Stimulated activated CD4-positive, alpha-beta T cell treated with anti-CD3 and anti-CD28 coated beads, Interleukin-1b, Interleukin-23, amount 100 ng/mL, for 24 hours (primary cell): ENCODE measurements at regions not wholly inside any gene's neighbourhood (a gene's known extent, or its start where the extent isn't known, plus 50 kb on each side); places are given as distances from the start of the nearest gene placed in this dataset.
"Not testable (repeated sequence)": the region's sequence is repeated elsewhere in the genome, so short reads cannot be mapped to it uniquely, and the experiment has no call there.

ENCODE experiments used
- DNase-seq, 4 experiments: peaks; one replicate each; pipeline ENCODE4 v3.0.0-alpha.2; 2020; ENCODE audit warnings: low read depth in 4 of 4, low spot score in 1 of 4

DNA sequence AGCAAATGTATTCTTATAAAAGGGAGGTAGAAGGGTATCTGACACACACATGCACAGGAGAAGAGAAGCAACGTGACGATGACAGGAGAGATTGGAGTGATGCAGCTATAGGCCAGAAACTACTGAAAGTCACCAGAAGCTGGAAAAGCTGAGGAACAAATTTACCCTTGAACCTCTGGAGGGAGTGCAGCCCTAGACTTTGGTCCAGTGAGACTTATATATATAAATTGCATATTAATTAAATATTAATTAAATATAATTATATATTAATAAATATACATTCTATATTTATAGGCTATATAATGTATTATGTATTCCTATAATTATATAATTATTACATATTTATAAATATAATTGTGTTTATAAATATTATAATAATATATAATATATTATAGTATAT lies 96.5 kb upstream of the LMCD1 start:
- DNase-seq, result no peak

DNA sequence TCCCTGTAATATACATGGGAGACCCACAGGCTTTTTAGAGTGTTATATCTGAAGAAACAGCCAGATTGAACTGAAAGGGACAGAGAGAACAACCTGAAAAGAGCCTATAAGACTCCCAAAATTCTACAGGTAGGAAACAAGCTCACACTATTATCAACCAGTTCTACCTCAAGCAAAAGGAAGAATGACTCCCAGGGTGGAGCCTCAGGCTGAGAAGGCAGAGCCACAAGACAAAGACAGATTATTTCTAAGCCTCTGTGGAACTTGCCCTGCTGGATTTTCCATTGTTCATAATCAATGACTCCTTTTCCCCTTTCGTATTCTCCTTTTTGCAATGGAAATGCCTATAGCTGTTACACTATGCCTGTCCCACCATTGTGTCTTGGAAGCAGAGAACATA lies 95.1 kb upstream of the LMCD1 start:
- DNase-seq, result no peak

DNA sequence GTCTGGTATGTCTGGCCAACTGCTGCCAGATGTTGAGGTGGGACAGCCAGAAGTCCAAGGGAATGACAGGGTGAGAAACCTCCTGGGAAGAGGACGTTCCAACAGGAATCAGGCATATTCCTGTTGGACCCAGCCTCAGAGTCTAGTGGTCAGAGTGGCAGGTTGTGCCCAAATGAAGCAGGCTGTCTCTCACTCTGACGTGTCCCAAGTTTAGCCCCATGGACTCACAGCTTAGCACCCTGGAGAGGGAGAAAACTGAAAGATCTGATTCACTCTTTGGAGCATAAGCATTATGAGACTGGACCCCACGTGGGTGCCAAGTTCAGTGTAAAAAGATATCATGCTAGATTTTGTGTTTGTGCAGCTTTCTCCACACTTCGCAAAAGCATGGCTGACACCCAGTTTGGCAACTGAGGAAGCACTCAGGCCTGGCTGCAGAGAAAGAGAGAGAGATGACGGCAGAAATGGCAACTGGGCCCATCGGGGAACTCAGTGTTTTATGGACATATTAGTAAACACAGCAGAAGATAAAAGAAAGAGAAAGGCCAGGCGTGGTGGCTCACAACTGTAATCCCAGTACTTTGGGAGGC lies 88.2 kb upstream of the LMCD1 start:
- no peak for DNase-seq

DNA sequence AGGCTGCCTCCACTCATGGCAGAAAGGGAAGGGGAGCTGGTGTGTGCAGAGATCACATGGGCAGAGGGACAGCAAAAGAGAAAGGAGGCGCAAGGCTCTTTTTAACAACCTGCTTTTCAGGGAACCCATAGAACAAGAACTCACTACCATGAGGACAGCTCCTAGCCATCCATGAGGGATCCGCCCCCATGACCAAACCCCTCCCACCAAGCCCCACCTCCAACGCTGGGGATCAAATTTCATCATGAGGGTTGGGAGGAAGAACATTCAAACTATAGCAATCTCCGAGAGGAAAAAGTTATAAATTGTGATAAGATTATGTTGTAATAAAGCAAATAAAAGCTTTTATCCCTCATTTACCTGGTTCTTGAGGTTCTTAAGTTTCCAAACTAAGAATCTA lies 84.7 kb upstream of the LMCD1 start:
- DNase-seq, result no peak

DNA sequence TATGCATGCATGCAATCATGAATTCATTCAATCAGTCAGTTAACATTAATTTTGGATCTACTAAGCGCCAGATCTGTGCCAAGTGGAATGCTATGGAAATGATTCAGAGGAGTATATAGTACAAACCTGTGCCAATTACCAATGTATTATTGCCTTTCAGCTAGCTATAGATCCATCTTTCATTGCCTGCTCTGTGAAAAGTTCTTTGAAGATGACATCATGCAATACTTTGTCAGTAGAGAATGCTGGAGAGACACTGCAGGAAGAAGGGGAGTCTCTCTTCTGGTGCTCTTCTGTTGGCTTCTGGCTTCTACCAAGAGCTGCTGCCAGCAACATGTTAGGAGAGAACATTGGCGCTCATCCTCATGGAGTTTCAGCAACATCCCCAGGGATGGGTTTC lies 81.0 kb upstream of the LMCD1 start:
- DNase-seq, result no peak

DNA sequence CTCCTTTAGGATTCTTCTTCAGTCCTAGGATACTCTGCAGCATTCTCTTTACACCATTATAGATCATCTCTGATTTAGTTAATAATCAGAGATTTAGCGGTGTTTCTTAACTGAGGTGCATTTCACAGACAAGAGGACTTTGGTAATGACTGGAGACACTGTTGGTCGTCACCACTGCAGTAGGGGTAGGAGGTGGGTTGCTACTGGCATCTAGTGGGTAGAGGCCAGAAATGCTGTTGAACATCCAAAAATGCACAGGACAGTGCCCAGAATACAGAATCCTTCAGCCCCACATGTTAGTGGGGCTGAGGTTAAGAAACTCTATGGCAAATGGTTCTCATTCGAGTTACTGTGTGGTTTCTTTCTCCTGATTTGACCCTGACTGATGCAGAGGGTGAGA lies 80.4 kb upstream of the LMCD1 start:
- DNase-seq, result no peak

DNA sequence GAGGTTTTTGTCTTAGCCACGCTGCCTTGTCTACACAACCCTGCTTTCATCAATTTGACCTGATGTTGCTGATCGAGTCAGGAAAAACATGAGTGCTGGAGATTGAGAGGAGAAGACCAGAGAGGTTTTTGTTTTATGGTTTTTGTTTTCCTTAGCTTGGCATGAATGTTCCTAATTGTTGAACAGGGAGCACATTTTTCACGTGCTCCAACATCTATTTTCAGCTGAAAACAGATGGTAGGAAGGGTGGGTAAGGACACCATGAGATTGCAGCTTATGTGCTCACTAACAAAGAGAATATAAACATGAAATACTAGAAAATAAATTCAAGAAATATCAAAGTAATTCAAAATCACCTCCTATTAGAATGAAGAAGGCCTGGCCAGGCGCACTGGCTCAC lies 79.9 kb upstream of the LMCD1 start:
- no peak for DNase-seq

DNA sequence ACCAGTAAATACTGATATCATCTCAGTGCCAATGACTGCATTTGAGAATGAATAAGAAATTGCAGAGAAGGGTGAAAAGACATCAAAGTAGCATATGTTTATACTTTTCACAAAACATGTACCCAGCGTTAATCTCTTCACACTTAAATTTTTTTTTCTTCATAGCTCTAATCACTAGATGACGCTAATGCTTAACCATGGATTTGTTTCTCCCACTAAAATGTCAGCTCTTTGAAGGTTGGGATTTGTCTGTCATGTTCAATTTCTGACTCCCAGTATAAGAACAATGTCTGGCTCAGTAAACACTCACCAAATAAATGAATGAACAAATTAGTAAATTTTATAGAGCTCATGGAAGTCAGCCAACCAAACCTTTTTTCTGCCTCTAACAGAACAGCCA lies 78.3 kb upstream of the LMCD1 start:
- no peak for DNase-seq

DNA sequence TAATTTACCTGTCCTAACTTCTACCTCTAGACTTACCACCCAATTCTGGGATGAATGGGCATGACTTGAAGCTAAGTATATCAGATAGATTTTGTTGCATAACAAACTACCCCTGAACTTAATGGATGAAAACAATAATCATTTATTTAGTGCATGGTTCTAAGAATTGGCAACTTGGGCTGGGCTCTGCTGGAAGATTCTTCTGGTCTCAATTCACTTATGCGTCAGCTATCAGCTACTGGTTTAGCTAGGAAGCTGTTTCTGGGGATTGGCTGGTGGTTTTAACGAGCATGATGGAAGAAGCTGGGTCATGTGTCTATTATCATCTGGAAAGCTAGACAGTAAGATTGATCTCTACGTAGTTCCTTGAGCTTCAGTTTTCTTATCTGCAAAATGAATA lies 77.3 kb upstream of the LMCD1 start:
- no peak for DNase-seq

DNA sequence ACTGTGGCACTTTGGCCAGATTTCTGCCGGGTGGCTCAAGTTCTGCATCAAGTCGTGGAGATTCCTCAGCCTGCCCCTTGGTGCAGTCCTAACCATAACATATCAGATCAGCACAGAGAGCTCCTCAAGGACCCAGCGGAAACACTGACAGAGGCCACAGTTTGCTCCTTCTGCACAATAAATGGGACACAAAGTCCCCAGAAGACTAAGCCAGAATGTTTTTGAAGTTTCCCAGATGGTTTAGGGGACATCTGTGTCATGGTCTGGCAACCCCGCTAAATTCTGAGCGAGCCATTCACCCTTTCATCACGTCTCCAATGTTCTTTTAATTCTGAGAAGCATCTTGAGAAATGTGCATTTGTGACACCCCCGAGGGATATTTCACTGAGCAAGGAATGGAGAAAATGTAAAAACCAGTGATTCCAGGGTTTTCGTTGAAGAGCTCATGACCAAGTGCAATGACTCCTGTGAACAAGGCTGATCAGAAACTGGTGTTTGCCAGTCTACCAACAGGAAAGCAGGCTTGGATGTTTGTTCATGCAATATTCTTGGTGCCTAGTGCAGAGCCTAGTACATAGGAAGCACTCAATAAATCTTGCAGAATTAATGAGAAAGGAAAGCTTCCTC lies 64.8 kb upstream of the LMCD1 start:
- DNase-seq, result no peak

DNA sequence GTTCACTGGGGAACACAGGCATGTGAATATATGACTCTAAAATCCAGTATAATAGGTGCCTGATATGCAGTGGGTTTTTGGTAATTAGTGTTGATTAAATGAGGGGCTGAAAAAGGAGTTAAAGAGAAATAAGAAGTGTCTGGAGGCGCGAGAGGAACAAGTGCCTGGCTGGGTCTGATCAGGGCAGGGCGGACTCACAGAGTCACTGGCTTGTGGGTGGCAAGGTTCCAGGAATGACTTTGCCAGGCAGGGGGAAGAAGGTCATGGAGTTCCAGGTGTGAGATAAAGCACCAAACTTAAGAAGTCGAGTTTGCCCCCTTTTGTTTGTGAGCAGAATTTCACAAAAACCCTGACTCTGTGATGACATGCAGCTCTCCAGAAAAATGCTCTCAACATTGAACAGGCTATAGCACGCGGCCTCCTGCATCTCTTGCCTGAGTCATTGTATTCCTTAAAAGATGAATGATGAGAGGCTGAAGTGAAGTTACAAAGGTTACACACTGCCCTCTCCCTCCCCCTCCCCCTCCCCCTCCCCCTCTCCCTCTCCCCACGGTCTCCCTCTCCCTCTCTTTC lies 63.0 kb upstream of the LMCD1 start:
- DNase-seq, result no peak

DNA sequence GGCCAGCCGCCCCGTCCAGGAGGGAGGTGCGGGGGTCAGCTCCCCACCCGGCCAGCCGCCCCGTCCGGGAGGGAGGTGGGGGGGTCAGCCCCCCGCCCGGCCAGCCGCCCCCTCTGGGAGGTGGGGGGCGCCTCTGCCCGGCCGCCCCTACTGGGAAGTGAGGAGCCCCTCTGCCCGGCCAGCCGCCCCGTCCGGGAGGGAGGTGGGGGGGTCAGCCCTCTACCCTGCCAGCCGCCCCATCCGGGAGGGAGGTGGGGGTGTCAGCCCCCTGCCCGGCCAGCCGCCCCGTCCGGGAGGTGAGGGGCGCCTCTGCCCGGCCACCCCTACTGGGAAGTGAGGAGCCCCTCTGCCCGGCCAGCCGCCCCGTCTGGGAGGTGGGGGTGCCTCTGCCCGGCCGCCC lies 61.5 kb upstream of the LMCD1 start:
- DNase-seq, result not testable (repeated sequence)

DNA sequence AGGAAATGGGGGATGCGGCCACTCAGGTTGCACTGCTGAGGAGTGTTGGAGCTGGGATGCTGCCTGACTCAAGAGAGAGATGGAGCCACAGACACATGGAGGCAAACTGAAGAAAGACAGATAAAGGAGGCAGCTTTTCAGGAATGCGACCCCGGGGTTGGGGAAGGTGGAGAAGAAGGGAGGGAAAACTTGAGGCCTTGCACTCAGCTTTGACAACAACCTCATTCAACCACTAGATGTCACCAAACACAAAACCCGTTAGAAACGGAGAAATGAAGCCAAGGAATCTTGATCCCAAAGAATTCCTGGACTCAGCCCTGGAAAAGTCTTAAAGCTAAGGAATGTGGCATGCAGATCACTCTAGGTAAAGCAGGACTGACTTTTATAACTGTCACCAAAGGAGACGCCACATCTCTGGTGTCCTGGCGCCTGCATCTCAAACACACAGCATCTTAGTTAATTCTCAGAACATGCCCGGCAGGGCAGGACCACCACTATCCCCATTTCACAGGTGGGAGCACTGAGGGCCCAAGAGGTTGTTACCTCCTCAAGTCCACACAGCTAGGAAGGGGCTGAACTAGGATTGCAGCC lies 59.6 kb upstream of the LMCD1 start:
- no peak for DNase-seq

DNA sequence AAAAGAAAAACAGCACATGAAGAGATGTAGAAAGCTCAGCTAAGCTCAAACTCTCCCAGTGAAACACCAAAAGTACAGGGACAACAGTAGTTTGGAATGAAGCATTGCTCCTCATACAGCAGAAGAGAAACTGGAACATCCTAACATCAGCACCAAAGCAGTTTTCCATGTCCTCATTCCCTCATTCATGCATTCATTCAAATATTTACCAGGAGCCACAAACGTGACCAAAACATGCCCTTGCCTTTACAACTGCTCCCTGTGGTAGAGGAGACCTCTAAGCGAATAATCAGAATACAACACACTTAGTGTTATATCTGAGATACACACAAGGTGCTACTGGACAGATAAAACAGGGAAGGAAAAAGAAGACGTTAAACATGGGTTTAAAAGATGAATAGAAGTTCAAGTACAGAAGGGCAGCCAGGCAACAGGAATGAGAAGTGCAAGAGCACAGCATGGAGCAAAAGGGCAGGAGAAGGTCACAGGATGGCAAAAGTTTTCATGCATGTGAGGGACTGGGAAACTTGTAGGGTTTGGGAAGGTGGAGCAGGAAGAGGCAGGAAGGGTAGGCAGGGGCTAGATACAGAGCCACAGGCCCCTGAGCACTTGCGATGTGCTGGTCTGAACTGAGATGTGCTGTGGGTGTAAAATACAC lies 58.5 kb upstream of the LMCD1 start:
- DNase-seq, result no peak

DNA sequence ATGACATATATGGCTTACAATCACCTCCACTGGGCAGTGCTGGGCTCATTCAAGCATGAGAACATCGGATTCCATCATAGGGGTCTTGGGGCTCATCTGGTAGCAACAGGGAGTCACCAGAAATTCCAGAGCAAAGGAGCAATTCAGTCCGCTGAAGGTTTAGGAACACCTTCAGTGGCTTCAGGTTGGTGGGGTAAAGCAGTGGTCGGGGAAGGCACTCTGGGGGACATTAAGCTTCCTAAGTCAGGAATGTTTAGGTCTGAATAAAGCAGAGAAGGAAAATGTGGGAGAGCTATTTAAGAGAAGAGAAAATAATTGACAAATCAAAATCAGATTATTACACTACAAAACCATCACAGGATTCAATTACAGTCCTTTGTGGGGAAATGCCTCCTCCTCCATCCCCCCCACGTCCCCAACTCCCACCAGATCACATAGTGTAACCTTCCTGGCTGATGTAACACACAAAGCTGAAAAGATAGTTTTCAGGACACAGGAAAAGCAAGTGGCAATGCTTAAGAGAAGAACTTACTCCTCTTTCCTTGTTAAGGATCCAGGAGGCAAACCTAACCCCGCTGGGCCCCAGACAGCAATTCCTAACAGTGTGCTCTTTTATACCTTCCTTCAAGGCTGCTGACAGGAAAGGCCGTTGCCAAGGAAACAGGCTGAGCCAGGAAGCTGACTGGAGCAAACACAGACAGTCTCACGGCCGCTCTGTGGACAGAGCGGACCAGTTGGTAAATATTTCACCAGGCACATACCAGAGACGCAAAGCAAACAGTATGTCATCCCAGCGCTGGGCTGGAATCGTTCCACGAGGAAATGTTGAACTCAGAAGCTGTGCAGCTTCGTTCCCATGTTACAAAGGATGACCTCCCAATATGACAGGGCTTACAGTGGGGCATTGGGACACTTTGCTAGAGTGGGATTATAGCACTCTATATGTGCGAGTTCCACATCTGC lies 57.5 kb upstream of the LMCD1 start:
- no peak for DNase-seq

DNA sequence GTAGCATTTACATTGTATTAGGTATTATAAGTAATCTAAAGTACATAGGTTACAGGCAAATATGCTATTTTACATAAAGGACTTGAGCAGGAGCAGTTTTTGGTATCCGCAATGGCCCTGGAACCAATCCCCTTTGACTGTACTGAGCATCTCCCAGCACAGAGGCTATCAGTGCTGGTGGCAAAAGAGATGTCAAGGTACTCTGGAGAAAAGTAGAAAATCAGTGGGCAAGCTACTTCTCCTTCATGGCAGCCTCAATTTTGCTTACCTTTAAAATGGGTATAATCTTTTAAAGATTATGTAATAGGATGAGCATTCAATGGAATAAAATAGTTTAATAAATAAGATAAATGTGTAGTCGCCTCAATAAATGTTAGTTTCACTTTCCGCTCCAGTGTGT lies 56.7 kb upstream of the LMCD1 start:
- DNase-seq, result no peak

DNA sequence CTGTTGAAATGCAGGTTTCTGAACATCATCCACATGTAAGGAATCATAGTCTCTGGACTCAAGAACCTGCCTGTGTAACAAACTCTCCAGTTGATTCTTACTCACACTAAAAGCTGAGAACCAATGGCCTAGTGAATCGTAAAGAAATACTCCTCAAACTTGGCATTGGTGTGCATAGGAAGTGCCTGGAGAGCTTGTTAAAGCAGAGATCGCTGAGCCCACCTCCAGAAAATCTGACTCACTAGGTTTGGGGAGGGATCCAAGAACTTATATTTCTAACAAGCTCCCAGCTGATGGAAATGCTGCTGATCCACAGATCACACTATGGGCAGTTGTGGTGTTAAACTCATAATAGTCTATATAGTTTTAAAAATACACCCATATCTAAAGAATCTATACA lies 55.8 kb upstream of the LMCD1 start:
- no peak for DNase-seq

DNA sequence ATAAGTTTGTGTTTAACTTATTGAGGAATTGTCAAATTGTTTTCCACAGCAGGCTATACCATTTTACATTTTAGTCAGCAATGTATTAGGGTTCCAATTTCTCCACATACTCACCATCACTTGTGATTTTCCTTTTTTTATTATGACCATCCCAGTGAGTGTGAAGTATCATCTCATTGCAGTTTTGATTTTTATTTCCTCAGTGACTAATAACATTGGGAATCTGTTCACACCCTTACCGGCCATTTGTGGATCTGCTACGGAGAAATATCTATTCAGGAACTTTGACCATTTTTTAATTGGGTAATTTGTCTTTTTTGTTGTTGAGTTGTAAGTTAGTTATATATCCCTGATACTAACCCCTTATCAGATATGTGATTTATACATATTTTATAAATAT lies 54.8 kb upstream of the LMCD1 start:
- no peak for DNase-seq

DNA sequence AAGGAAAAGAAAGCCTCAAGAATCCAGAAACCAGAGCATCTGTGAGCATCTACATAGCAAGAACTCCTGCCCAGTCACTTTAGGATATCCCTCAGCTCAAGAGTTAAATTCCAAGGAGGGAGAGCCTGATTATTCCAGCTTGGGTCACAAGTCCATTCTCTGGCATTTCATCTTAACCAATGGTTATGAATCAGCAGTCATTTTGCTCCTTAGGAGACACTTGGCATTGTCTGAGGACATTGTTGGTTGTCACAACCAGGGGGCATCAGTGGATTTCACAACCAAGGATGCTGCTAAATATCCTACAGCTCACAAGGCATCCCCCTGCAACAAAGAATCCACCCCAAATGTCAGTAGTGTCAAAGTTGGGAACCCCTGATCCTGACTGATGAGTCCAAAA lies 51.0 kb upstream of the LMCD1 start:
- no peak for DNase-seq

DNA sequence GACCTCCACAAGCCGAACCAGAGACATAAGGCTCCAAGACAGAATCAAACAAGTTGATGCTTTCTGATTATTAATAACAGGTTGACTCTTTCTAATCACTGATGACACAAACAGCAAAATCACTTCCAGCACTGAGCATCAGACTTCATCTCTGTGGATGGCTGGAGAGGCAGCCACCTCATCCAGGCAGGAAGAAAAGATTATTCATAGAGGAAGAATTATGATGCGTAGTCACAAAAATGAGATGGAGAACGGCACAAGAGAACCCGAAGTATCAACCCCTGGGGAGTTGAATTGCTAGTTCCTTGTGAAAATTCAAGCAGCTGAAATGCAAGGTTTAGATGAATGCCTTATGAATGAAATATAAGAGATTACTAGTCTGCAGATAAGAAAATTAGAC lies 49.9 kb upstream of the LMCD1 start:
- no peak for DNase-seq
